SU-DHL-6 (cell line): ENCODE measurements at regions not wholly inside any gene's neighbourhood (a gene's known extent, or its start where the extent isn't known, plus 50 kb on each side); places are given as distances from the start of the nearest gene placed in this dataset.

Experiments
- EZH2phosphoT487 ChIP-seq: fragments of 200-600 bp; sonication (generic), shearing (Covaris generic); conservative IDR thresholded peaks from 2 replicates; pipeline ENCODE4 v1.6.1; 2018; ENCODE audit warnings: mild to moderate bottlenecking, antibody characterized with exemption, low read length, moderate library complexity, mixed read lengths
- TF ChIP-seq, protein P1 (sequence below): fragments of 200-600 bp; sonication (generic); IDR thresholded peaks from one replicate; pipeline ENCODE4 v1.5.1; 2017; ENCODE audit warnings: antibody characterized with exemption, mild to moderate bottlenecking, low read length, moderate library complexity; ENCODE audit not compliant: insufficient read depth, poor library complexity, severe bottlenecking

DNA sequence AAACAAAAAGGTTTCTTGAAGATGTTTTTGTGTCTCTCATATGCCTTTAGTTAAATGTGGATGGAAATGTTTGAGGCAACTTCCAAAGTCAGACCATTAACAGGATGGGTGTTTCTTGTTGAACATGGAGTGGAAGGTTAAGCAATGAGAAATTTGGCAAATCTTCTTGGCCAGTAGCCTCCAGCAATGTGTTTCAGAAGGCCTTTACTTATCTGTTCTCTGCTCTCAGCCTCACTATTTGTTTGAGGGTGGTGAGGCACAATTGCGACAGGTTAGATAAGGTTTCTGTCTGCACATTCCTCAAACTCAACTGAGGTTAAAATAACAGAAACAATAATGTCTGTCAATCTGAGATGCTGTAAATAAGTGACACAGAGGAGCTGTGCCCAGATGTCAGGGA is 1019.0 kb downstream of the DIAPH3 start:
- TF ChIP-seq, protein P1, sequence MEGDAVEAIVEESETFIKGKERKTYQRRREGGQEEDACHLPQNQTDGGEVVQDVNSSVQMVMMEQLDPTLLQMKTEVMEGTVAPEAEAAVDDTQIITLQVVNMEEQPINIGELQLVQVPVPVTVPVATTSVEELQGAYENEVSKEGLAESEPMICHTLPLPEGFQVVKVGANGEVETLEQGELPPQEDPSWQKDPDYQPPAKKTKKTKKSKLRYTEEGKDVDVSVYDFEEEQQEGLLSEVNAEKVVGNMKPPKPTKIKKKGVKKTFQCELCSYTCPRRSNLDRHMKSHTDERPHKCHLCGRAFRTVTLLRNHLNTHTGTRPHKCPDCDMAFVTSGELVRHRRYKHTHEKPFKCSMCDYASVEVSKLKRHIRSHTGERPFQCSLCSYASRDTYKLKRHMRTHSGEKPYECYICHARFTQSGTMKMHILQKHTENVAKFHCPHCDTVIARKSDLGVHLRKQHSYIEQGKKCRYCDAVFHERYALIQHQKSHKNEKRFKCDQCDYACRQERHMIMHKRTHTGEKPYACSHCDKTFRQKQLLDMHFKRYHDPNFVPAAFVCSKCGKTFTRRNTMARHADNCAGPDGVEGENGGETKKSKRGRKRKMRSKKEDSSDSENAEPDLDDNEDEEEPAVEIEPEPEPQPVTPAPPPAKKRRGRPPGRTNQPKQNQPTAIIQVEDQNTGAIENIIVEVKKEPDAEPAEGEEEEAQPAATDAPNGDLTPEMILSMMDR, result no peak
- no peak for TF ChIP-seq EZH2phosphoT487
